NOMO-1 (cell line): ENCODE measurements at regions not wholly inside any gene's neighbourhood (a gene's known extent, or its start where the extent isn't known, plus 50 kb on each side); places are given as distances from the start of the nearest gene placed in this dataset.
"Not testable (repeated sequence)": the region's sequence is repeated elsewhere in the genome, so short reads cannot be mapped to it uniquely, and the experiment has no call there.

Source experiments
- DNase-seq, 2 experiments: peaks; one replicate each; lab custom pipeline; 2025; ENCODE audit not compliant: unreplicated experiment in 2 of 2; lab: John Stamatoyannopoulos, UW

DNA sequence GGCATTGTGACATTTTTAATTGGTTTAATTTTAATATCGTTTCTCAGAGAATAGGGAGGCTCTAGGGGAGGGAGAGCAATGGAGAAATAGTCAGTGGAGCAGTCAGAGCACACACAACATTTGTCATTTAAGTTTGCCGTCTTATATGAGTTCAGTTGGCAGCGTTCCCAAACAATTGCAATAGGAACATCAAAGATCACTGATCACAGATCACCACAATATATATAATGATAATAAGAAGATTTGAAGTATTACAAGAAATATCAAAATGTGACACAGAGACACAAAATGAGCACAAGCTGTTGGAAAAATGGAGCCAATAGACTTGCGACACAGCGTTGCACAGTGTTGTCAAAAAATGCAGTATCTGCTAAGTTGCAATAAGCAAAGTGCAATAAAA, 303.7 kb downstream of the CDH19 start:
- DNase-seq: no peak

DNA sequence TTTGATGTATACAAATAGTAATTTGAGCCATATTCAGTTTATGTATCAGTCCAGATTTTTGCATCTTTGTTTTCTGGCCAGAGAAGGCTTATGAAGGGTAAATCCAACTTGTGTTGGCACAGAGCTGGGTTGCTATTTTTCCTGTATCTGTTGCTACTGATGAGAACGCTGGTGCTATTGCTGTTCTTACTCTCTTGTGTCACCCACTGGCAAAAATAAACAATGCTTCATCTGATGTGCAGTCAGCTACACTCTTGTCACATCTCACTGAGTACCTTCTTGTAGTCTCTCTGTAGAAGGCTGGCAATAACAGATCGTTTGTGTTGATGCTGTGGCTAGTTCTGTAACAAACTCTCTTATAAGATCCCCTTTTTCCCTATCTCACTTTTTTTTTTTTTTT, 323.4 kb downstream of the CDH19 start:
- DNase-seq: no peak

DNA sequence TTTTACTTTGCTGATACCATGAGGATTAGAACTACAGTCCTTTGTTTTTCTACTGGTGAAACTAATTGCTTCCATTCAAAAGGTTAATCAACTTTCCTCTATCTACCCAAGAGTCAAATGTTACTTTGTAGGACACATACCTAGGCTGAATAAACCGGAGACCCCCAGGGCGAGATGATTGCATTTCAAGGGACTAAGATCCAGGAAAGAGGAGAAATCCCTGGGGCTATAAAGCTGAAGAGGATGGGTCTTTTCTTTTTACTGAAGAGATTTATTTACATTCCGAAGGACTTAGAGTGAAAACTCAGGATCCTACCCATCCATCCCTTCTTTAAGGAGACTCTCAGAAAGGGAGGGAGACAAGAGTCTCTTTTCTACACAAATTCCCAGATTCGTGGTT, 331.9 kb downstream of the CDH19 start:
- no peak for DNase-seq

DNA sequence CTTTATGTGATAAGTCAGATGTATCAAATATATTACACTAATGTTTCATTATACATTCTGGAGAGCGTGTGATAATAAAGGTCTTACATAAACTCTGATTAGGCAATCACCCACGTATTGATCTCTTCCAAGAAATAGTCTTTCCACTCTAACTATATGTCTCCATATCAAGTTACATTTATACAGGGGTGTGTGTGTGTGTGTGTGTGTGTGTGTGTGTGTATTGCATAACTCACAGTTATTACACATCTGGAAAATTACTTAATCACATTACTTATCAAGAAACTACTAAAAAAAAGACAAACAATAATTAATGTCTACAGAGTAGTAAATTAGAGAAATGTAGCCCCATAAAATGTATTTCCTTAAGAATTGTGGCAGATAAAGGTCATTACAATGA, 339.8 kb downstream of the CDH19 start:
- DNase-seq: no peak

DNA sequence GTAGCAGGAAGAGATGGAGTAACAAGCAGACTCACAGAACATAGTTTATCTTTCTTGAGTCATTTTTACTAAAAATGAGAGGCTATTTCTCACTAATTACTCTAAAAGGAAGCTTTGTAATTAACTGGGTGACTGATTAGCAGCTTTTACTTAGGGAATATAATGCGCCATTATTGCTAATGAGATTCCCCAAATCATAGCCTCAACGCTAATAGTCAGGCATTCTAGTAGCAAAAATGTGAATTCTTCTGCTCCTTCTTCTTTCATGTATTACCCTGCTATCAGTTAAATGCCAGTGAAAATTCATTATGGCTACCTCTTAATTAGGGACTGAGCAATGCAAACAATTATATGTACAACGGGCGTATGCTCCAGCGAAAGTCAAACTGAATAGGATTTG, 349.8 kb downstream of the CDH19 start:
- DNase-seq: no peak

DNA sequence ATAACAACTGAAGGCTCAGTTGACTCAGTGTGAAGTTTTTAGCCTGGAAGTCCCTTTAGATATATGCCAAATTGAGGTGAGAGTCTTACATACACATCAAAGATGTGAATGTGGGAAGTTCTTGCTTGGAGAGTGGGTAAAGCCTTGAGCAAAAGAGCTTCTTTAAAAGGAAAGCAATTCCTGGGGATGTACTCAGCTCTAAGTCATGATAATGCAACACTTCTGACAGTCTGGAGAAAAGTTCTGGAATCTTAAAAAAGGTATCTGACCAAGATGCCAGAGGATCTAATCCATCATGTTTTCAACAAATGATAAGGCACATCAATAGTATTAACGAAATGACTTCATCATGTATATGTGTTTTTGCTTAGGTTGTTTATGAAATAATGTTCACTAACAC, 351.2 kb downstream of the CDH19 start:
- DNase-seq: no peak

DNA sequence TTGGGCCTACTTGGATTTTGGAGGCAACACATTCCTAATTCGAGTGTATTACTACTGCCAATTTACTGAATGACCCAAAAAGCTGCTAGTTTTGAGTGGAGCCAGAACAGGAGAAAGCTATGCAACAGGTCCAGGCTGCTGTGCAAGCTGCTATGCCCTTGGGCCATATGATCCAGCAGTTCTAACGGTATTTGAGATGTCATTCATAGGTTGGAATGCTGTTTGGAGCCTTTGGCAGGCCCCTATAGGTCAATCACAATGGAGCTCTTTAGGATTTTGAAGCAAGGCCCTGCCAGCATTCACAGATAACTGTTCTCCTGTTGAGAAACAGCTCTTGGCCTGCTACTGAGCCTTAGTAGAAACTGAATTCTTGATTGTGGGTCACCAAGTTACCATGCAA, 368.7 kb downstream of the CDH19 start:
- no peak for DNase-seq

DNA sequence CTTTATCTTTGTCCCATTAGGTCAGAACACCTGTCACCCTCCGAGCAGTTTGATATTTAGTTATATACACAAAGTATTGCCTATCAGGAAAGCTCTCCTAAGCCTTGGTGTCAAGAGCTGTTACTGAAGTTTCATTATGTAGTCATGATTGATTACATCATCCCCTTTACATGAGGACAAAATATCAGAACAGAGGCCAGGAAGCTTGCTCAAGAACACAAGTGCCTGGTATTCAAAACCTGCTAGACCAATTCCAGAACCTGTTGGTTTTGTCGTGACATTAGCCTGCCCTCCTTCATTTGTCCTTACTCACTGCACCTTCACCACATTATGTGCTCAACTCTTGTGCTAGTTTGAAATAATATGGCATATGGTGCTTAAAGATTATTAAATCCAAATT, 377.1 kb downstream of the CDH19 start:
- no peak for DNase-seq

DNA sequence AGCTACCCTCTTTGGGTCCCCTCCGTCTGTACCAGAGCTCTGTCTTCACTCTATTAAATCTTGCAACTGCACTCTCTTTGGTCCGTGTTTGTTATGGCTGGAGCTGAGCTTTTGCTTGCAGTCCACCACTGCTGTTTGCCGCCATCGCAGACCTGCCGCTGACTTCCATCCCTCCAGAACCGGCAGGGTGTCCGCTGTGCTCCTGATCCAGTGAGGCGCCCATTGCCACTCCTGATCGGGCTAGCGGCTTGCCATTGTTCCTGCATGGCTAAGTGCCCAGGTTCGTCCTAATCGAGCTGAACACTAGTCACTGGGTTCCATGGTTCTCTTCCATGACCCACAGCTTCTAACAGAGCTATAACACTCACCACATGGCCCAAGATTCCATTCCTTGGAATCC, 380.6 kb downstream of the CDH19 start:
- DNase-seq: not testable (repeated sequence)

DNA sequence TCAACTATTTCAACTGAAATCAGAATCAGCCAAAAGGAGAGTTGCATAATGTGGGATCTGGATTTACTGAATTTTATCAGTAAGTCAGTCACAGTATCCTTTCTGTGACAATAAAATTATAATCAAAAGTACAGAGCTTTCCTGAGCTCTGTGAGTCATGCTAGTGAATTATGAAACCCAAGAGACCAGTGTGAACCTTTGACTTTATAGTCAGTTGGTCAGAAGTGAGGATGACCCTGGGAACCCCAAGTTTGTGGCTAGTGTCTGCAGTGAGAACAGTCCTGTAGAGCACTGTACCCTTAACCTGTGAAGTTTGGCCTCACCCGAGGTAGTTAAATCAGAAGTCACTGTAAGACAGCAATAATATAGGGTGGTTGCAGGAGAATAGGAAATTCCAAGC, 381.7 kb downstream of the CDH19 start:
- no peak for DNase-seq

DNA sequence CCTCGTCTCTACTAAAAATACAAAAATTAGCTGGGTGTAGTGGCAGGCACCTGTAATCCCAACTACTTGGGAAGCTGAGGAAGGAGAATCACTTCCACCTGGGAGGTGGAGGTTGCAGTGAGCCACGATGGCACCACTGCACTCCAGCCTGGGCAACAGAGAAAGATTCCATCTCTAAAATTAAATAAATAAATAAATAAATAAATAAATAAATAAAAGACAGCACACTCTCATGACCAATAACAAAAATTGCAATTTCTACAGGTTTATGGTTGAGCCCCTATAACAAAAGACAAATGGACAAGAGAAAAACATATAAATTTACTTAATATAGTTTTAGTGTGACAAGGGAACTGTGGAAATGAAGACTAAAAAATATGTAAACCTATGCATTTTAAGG, 384.1 kb downstream of the CDH19 start:
- DNase-seq: no peak

DNA sequence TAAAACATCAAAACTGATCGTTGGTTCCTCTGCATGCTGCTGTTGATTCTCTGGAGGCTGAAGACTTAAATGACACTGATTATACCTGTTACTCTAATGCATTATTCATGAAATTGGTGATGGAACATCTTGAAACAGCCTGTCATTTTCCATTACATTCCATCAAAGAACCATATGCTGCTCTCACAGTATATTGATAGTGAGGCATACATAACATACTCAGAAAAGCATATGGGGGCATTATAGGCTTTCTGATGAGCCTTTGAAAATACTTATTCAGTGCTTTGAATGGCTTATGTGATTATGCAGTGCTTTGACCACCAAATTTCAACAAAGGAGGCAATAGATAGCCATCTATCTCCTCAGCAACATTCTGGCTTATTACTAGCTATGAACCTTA, 392.1 kb downstream of the CDH19 start:
- no peak for DNase-seq

DNA sequence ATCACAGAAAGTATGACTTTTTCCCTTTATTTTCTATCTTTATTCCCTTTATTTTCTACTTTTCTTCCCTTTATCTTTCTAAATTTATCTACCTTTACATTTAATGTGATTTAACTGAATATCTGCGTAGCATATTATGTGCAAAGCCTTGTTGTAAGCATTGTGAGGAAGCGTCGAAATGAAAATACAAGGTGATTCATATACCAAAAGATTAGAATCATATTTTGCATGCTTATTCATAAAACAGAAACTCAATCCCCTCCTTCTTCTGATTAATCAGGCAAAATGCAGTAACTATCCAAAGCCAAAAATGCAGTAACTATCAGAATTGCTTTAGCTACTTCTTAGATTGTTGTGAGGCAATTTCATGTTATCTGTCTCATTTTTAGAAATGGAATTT, 393.0 kb downstream of the CDH19 start:
- no peak for DNase-seq

DNA sequence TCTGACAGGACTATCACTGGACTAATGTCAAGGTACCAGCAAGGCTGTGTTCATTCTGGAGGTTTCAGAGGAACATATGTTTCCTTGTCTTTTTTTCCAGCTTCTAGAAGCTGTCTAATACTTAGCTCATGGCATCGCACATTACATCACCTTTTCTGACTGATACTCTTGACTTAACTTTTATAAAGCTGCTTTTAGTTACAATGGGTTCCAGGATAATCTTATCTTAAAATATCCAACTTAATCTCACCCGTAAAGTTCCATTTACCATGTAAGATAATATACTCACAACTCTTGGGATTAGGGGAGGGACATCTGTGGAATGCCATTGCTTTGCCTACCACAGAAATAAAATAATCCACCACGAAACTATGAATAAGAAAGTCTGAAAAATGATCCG, 394.2 kb downstream of the CDH19 start:
- no peak for DNase-seq

DNA sequence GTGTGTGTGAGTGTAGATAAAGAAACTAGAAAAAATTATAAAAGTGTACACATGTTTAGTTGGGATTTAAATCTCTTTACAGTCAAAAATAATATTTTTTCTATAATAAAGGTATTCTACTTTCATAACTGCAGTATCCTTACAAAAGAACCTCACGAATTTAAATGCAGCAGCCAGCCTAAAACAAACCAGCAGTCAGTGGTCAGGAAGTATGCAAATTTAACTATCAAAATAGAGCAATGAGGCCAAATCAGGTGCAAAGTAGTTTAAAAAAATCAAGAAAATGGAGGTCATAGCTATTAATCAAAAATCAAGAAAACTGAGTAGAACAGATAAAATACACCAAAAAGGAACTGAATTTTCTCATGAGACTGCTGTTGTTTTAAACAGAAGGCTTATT, 407.1 kb downstream of the CDH19 start:
- DNase-seq: no peak

DNA sequence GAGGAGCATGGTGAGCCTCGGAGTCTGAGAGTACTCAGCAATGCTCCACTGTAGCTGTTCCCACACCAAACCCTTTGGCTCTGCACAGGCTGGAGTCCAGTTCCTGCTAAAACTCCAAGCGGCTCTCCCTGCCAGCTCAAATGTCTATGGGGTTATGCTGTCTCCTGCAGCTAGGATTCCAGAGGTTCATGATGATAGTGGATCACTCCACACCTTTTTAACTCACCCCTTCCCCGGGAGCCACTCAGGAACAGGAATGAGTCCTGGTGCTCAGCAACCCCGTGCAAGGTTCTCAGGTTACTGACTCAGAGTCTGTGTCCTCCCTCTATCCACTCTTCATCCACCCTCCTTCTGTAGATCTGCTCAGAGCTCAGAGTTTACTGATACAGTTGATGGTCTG, 410.0 kb downstream of the CDH19 start:
- no peak for DNase-seq

DNA sequence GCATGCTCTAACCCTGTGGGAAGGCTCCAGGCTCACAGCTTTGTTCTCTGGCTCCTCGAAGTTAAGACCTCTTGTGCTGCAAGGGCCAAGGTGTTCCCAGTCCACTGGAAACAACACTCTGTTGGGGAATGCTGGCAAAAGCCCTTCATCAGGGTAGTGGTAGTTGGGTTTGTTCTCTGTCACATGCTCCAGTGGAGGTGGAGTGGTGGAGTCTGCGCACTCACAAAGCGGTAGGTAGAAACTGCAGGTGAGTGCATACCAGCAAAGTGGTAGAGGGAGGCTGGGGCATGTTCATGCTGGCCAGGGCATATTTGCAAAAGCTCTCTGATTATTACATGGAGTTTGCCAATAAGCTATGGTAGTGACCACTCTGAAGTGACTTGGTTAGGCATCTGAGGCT, 410.5 kb downstream of the CDH19 start:
- DNase-seq: no peak

DNA sequence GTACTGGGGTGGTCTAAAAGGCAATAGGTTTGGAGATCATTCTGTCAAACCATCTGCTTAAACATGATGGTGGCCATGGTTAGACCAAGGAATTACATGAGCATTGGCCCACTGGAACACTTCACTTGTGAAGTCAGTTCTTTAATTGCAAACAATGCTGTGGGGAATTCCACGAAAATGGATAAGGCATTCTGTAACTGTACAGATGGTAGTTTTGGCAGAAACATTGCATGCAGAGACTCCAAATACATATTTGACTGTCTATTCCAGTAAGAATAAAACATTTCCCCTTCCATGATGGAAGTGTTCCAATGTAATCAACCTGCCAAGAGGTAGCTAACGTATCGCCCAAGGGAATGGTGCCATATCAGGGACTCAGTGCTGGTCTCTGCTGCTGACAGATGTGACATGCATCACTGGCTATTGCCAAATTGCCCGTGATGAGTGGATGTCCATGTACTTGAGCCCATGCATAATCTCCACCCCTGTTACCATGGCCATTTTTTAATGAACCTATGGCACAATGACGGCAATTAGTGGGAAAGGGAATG, 417.9 kb downstream of the CDH7 start:
- no peak for DNase-seq

DNA sequence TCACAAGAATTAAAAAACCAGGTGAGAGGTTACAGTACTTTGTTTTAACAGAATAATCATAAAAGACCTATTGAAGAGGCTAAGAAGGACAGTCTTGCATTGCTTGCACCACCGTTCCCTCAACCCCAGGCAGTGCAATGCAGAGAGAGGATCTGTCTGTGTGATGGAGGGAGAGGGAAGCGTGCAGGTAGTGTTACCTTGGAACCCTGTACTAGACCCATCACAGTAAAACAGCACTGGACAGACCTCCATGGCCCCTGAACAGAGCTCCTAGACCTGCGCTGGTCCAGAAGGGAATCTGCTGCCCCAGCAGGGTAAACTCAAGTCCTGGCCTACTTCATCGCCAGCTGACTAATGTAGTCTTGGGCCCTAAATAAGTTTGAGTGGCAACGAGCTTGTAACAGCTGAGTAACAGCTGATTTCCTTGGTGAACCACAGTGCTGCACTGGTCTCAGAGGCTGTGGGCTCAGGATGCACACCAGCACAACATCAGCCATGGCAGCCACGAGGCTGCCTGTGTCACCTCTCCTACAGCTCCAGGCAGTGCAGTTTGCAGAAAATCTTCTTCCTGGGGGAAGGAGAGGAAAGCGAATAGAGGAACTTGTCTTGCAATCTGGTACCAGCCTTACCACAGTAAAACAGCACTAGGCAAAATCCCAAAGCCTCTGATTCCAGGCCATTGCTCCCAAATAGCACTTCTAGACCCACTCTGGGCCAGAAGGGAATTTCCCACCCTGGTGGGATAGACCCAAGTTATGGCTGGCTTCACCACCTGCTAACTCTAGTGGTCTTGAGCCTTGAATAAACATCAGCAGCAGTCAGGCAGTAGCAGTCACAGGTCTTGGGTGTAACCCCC, 417.2 kb downstream of the CDH7 start:
- DNase-seq: no peak

DNA sequence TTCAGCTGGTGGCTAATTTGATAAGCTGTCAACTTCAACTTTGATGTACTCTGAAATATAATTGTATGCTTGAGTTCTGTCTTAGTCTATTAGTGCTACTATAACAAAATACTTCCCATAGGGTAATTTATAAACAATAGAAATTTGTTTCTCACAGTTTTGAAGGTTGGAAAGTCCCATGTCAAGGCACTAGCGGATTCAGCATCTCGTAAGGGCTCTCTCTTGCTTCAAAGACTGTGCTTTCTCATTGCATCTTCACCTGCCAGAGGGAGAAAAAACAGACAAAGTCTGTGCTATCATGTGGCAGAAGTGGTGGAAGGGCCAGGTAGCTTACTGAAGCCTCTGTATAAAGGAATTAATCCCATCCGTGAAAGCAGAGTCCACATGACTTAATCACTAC, 409.2 kb downstream of the CDH7 start:
- DNase-seq: no peak

DNA sequence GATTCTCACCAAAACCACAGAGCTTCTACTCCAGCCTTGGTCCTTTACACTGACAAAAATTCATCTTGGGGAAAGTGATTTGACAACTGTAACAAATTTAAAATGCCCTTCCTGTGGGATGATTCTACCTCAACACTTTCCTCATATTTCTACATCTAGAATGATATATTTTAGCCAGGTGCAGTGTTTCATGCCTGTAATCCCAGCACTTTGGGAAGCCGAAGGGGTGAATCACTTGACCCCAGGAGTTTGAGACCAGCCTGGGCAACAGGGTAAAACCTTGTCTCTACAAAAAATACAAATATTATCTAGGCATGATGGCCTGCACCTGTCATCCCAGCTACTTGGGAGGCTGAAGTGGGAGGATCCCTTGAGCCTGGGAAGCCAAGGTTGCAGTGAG, 408.6 kb downstream of the CDH7 start:
- no peak for DNase-seq

DNA sequence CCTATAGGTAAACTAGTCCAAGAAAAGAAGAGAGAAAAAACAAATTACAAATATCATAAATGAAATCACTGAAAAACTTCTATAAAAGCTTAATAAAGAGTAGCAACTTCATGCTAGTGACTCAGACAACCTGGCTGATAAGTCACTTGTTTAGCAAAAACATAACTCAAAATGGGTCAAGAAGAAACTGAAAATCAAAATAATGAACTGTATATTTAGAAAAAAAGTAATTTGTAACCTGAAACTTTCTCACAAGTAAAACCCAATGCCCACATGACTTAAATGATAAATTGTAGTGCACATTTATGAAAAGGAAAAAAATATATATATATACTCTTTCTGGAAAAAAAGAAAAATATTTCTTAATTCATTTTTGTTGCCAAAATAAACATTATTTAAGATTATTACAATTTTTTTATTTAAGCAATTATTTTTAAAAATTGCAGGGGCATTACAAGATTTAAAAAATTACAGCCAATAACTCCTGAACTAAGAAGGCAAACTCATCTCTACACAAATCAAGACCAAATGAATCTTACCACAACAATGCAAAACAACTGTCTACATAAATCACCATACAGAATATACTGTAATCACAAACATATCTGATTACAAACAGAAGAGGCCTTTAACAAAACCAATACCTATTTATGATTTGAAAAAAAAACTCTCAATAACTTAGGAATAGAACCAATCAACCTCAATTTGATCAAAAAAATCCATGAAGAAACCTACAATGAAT, 406.3 kb downstream of the CDH7 start:
- no peak for DNase-seq
